ENCODE measurements at regions not wholly inside any gene's neighbourhood (a gene's known extent, or its start where the extent isn't known, plus 50 kb on each side); places are given as distances from the start of the nearest gene placed in this dataset.

GRCh38 chr19:31220540-31220939, 128.7 kb downstream of the TSHZ3 start:
- TF ChIP-seq CTCF (IDR thresholded peaks at IDR 0.05; ENCODE audit: low read length) (no peak), EZH2 (optimal IDR thresholded peaks at IDR 0.05; ENCODE audit: low read depth, low read length) (no peak), EZH2phosphoT487 (IDR thresholded peaks at IDR 0.05; ENCODE audit: low read length) (no peak)

Measured in MM.1S (cell line).